ENCODE measurements at regions not wholly inside any gene's neighbourhood (a gene's known extent, or its start where the extent isn't known, plus 50 kb on each side); places are given as distances from the start of the nearest gene placed in this dataset.
"Not testable (repeated sequence)": the region's sequence is repeated elsewhere in the genome, so short reads cannot be mapped to it uniquely, and the experiment has no call there.

GRCh38 chr3:75579091-75579490, 85.0 kb upstream of the FRG2C start:
- DNase-seq (ENCODE audit: low read depth in 3 of 3, low spot score in 2 of 3) = not testable (repeated sequence)

GRCh38 chr3:75579536-75579935, 84.6 kb upstream of the FRG2C start:
- DNase-seq (ENCODE audit: low read depth in 3 of 3, low spot score in 2 of 3) = not testable (repeated sequence)

GRCh38 chr3:75579981-75580782, 83.9 kb upstream of the FRG2C start:
- DNase-seq (ENCODE audit: low read depth in 3 of 3, low spot score in 2 of 3) = peak in 1 of 3 donors; percentile 5

GRCh38 chr3:75582536-75582935, 81.6 kb upstream of the FRG2C start:
- not testable (repeated sequence) for DNase-seq (ENCODE audit: low read depth in 3 of 3, low spot score in 2 of 3)

GRCh38 chr3:75583116-75583515, 81.0 kb upstream of the FRG2C start:
- not testable (repeated sequence) for DNase-seq (ENCODE audit: low read depth in 3 of 3, low spot score in 2 of 3)

GRCh38 chr3:75587695-75588094, 76.4 kb upstream of the FRG2C start:
- DNase-seq (ENCODE audit: low read depth in 3 of 3, low spot score in 2 of 3) = not testable (repeated sequence)

- DNase-seq (ENCODE audit: low read depth in 3 of 3, low spot score in 2 of 3) = not testable (repeated sequence)
These were observed 73.7 kb upstream of the FRG2C start for GRCh38 chr3:75590382-75590781.

GRCh38 chr3:75604286-75604934, 59.7 kb upstream of the FRG2C start:
- not testable (repeated sequence) for DNase-seq (ENCODE audit: low read depth in 3 of 3, low spot score in 2 of 3)

- DNase-seq (ENCODE audit: low read depth in 3 of 3, low spot score in 2 of 3) = not testable (repeated sequence)
These were observed 56.1 kb upstream of the FRG2C start for GRCh38 chr3:75607996-75608395.

- not testable (repeated sequence) for DNase-seq (ENCODE audit: low read depth in 3 of 3, low spot score in 2 of 3)
These were observed 54.5 kb upstream of the FRG2C start for GRCh38 chr3:75609598-75609997.

GRCh38 chr3:75610773-75611172, 53.4 kb upstream of the FRG2C start:
- no peak for DNase-seq (ENCODE audit: low read depth in 3 of 3, low spot score in 2 of 3)

- not testable (repeated sequence) for DNase-seq (ENCODE audit: low read depth in 3 of 3, low spot score in 2 of 3)
These were observed 52.2 kb upstream of the FRG2C start for GRCh38 chr3:75611724-75612460.
